Osteoblast (primary cell): ENCODE measurements at regions not wholly inside any gene's neighbourhood (a gene's known extent, or its start where the extent isn't known, plus 50 kb on each side); places are given as distances from the start of the nearest gene placed in this dataset.

Source experiments
- DNase-seq: peaks from one replicate; pipeline ENCODE4 v3.0.0; 2011; ENCODE audit warnings: low spot score, mixed read lengths; ENCODE audit not compliant: insufficient read length; ENCODE audit errors: missing footprints
- H2AFZ ChIP-seq: 2 replicates; pipeline ENCODE4 v1.6.0; 2011; ENCODE audit warnings: mild to moderate bottlenecking, low read length
- H3K27ac ChIP-seq: 2 replicates; pipeline ENCODE4 v1.5.1; 2011; ENCODE audit warnings: mild to moderate bottlenecking, low read depth, low read length, moderate library complexity
- H3K27me3 ChIP-seq: 2 replicates; pipeline ENCODE4 v1.6.0; 2012; ENCODE audit warnings: mild to moderate bottlenecking, control low read depth, inconsistent platforms, low read length, moderate library complexity; ENCODE audit not compliant: insufficient read depth
- H3K36me3 ChIP-seq: 2 replicates; pipeline ENCODE4 v1.5.1; 2011; ENCODE audit warnings: mild to moderate bottlenecking, low read length, control low read depth, moderate library complexity; ENCODE audit not compliant: insufficient read depth
- H3K4me1 ChIP-seq: 2 replicates; pipeline ENCODE4 v1.5.1; 2011; ENCODE audit warnings: mild to moderate bottlenecking, low read length, control low read depth, moderate library complexity; ENCODE audit not compliant: insufficient read depth
- H3K4me2 ChIP-seq: 2 replicates; pipeline ENCODE4 v1.6.0; 2011; ENCODE audit warnings: mild to moderate bottlenecking, low read length; ENCODE audit not compliant: insufficient read depth
- H3K4me3 ChIP-seq: fragments of 200-600 bp; sonication (generic); 3 replicates; pipeline ENCODE4 v1.5.1; 2012; ENCODE audit warnings: mild to moderate bottlenecking, low read length, inconsistent platforms; ENCODE audit not compliant: insufficient read depth
- H3K79me2 ChIP-seq: 2 replicates; pipeline ENCODE4 v1.6.0; 2012; ENCODE audit warnings: mild to moderate bottlenecking, low read length, control low read depth, inconsistent platforms; ENCODE audit not compliant: insufficient read depth
- H3K9me3 ChIP-seq: 2 replicates; pipeline ENCODE4 v1.5.1; 2011; ENCODE audit warnings: low read depth, low read length, control low read depth
- H4K20me1 ChIP-seq: 2 replicates; pipeline ENCODE4 v1.6.0; 2012; ENCODE audit warnings: mild to moderate bottlenecking, low read length, control low read depth; ENCODE audit not compliant: insufficient read depth
- CTCF ChIP-seq: IDR thresholded peaks from 2 replicates; pipeline ENCODE4 v1.5.1; 2011; ENCODE audit warnings: mild to moderate bottlenecking, low read depth, low read length, moderate library complexity; ENCODE audit errors: extremely low read depth

GRCh38 chr12:43063650-43064049 is 474.1 kb upstream of the PRICKLE1 start:
- H3K4me3 ChIP-seq = no peak overlapping the region

GRCh38 chr12:43062201-43062895 is 472.8 kb upstream of the PRICKLE1 start:
- Histone ChIP-seq H2AFZ (no peak overlapping the region), H3K27me3 (no peaks in the 10 kb centered on the region), H3K9me3 (no peaks in the 10 kb centered on the region), H3K36me3 (no peaks in the 10 kb centered on the region), H3K27ac (no peak overlapping the region), H3K79me2 (no peaks in the 10 kb centered on the region), H3K4me1 (peaks cover 5% of the 10 kb centered on the region), H3K4me3 (no peak overlapping the region), H4K20me1 (no peaks in the 10 kb centered on the region), H3K4me2 (no peak overlapping the region)
- no peak for TF ChIP-seq CTCF
- DNase-seq = no peak

More at GRCh38 chr12:43063650-43064049, 474.1 kb upstream of the PRICKLE1 start:
- Histone ChIP-seq H3K27ac (no peak overlapping the region), H3K27me3 (no peaks in the 10 kb centered on the region), H3K9me3 (no peaks in the 10 kb centered on the region), H3K36me3 (no peaks in the 10 kb centered on the region), H3K4me1 (peaks cover 5% of the 10 kb centered on the region), H4K20me1 (no peaks in the 10 kb centered on the region), H3K79me2 (no peaks in the 10 kb centered on the region), H3K4me2 (no peak overlapping the region), H2AFZ (no peak overlapping the region)
- TF ChIP-seq CTCF = no peak
- DNase-seq = peak; percentile 1

- H3K79me2 ChIP-seq = no peaks in the 10 kb centered on the region
- H2AFZ ChIP-seq = no peak overlapping the region
- H3K4me2 ChIP-seq = no peak overlapping the region
- no peaks in the 10 kb centered on the region for H3K36me3 ChIP-seq
- peaks cover 5% of the 10 kb centered on the region for H3K4me1 ChIP-seq
- no peak overlapping the region for H3K27ac ChIP-seq
- no peak overlapping the region for H3K4me3 ChIP-seq
- no peaks in the 10 kb centered on the region for H3K9me3 ChIP-seq
- no peak for DNase-seq
- H4K20me1 ChIP-seq = no peaks in the 10 kb centered on the region
- TF ChIP-seq CTCF = no peak
- H3K27me3 ChIP-seq = no peaks in the 10 kb centered on the region
Observed at GRCh38 chr12:43060742-43061141, 471.2 kb upstream of the PRICKLE1 start.

GRCh38 chr12:43058616-43059015 is 469.1 kb upstream of the PRICKLE1 start:
- H3K27me3 ChIP-seq = no peaks in the 10 kb centered on the region
- no peaks in the 10 kb centered on the region for H3K79me2 ChIP-seq
- H2AFZ ChIP-seq = no peak overlapping the region
- no peaks in the 10 kb centered on the region for H3K9me3 ChIP-seq
- no peaks in the 10 kb centered on the region for H3K36me3 ChIP-seq
- TF ChIP-seq CTCF = no peak
- DNase-seq = no peak
- no peaks in the 10 kb centered on the region for H4K20me1 ChIP-seq
- no peak overlapping the region for H3K4me3 ChIP-seq
- no peak overlapping the region for H3K4me2 ChIP-seq
- H3K4me1 ChIP-seq = peaks cover 5% of the 10 kb centered on the region
- H3K27ac ChIP-seq = no peak overlapping the region
